CD4-positive, alpha-beta T cell treated with Interleukin-15 for 1 hour (primary cell): ENCODE measurements at regions not wholly inside any gene's neighbourhood (a gene's known extent, or its start where the extent isn't known, plus 50 kb on each side); places are given as distances from the start of the nearest gene placed in this dataset.
"Not testable (repeated sequence)": the region's sequence is repeated elsewhere in the genome, so short reads cannot be mapped to it uniquely, and the experiment has no call there.

Experiments
- DNase-seq: peaks from one replicate; pipeline ENCODE4 v3.0.0-alpha.2; 2020

GRCh38 chr6:44727651-44728630 is 340.4 kb downstream of the CDC5L start:
- no peak for DNase-seq

DNA sequence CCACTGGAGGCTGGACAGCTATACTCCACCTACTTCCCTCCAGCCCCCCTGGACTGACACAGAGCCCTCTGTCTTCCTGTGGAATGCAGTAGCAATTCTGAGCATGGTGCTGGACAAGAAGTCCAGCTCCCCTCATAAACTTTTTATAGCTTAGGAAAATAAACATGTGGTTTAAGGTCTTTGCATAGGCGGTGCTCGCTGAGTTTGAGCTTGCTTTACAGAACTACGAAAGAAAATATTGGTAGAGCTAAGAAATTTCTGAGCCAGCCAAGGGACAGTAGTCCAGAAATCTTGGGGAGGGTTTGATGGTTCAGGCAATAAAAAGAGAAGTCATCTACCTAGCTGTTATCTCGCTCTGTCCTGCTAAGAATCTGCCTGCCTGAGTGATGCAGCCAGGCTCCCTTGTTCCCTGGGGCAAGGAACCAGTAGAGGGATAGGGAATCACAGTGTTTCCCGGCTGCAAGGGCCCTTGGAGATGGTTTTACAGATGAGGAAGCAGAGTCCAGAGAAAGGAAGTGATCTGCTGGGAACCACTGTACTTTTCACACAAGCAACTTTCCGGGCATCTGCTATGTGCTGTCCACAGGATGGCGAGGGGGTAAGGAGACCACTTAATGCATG is 343.4 kb downstream of the CDC5L start:
- DNase-seq = no peak

DNA sequence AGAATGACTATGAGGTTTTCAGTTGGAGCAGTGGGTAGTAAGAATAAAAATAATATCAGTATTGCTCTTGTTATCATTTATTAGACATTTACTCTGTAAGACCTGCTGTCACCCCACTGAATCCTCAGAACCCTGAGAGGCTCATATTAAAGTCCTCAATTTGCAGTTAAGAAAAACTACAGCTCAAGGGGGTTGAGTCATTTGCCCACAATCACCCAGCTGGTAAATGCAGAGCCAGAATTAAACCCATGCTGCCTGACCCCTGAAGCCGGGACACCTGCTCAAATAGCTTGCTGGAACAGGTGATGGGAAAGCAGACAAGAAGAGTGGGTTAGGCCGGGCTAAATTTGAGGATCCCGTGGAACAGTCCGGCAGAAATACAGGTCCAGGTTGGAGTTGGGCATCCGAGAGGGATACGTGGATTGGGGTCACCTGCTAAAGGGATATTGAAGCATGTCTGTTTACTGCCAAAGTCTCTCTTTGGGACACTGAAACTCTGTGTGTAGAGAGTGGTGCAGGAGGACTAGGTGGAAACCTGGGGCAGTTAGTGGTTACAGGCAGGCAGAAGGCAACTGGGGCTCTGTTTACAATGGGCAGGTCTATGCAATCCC is 344.1 kb downstream of the CDC5L start:
- DNase-seq = no peak

DNA sequence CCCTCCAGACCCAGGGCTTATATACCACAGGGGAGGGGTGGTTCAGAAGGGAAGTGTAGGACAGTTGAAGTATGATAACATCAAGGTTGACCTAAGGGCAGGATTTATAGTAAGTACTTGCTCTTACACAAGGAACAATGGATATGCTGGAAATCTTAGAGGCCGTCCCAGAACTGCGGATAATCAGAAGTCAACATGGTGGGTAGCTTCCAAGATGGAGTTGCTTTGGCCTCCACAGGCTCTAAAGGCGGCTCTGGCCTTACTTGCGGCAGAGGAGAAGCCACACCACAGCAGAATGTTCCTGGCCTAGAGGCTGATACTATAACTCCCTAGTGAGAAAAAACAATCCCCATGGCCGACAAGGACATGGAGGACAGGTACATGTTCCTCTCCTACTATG is 344.7 kb downstream of the CDC5L start:
- no peak for DNase-seq

- no peak for DNase-seq
Observed at GRCh38 chr6:44733126-44733525, 345.6 kb downstream of the CDC5L start.

GRCh38 chr6:44733868-44734267 is 346.4 kb downstream of the CDC5L start:
- DNase-seq = no peak

- DNase-seq = no peak
Observed at GRCh38 chr6:44734886-44735629, 347.6 kb downstream of the CDC5L start.

DNA sequence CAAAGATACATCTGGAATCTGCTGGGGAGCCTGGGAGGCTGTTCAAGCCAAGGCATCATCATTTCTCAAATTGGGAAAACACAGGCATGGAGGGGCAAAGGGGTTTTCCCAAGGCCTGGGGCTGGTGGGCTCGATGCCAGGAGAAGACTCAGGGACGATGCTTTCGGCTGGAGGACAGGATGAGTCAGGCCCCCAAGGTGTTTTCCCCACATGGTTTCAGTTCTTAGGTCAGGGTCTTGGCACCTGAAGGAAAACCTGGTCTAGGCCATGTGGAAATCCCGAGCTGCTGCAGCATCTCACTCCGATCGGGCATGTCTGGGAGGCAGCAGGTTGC is 348.1 kb downstream of the CDC5L start:
- DNase-seq = no peak

DNA sequence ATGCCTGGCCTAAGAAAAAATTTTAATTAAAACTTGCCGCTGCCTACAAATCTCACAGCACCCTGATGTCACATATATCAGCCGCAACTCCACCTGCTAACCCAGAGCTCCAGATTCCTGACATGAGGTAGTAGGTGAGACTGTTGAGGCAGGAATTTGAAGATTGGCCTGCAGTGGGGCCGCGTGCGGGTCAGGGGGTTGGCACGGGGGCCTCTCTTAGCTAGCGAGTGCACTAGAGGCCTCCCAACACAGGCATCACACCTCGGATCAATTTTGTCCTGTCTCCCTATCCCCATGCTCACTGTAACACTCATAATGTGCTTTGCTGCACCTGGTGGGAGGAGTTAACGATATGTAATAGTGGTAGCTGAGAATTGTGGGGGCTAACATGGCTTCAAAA is 349.8 kb downstream of the CDC5L start:
- no peak for DNase-seq

GRCh38 chr6:44737829-44738528 is 350.5 kb downstream of the CDC5L start:
- no peak for DNase-seq

DNA sequence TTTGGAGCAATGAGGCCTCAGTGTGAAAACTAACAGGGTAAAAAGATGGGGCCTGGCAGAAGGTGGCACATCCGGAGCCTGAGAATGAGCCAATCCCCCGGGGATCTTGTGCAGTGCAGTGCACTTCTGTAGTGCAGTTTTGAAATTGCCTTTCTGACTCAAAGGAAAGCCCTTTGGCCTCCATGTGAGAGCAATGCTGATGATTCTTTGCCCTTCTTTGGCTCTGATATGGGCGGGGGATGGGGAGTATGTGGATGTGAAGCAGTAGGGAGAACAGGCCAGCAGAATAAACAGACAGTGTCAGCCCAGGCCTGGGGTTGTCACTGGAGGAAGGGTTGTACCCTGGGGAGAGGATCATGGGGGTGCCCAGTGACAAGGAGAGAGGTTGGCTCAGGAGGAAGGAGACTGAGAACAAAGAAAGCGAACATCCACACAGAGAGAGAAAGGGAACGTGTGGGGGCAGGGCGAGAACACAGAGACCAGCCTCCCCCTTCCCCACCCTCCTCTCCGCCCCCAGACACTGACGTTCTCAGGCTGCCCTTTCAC is 351.2 kb downstream of the CDC5L start:
- DNase-seq = no peak

GRCh38 chr6:44739181-44739580 is 351.7 kb downstream of the CDC5L start:
- DNase-seq = no peak

DNA sequence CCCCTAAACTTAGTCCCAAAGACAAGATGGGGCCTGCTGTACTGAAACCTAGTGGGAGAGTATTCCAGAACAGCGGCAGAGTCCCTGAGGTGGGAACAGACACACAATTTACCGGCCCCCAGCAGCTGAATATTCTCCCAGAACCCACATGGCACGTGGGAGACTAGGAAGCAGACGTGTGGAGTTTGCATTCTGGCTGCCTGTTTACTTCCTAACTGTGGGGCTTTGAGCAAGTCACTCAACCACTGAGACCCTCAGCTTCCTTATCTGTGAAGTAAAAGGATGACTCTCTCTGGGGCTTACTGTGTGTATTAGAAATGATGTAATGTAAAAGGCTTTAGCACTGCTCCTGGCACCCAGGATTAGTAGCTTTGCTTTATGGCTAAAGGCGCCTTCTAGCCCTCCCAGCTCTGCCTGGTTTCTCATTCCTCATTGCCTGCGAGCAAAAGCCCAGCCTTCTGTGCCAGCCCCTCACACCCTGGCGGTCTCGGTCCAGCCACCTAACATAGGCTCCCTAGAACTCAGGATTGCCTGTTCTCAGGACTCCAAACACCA is 353.1 kb downstream of the CDC5L start:
- no peak for DNase-seq

DNA sequence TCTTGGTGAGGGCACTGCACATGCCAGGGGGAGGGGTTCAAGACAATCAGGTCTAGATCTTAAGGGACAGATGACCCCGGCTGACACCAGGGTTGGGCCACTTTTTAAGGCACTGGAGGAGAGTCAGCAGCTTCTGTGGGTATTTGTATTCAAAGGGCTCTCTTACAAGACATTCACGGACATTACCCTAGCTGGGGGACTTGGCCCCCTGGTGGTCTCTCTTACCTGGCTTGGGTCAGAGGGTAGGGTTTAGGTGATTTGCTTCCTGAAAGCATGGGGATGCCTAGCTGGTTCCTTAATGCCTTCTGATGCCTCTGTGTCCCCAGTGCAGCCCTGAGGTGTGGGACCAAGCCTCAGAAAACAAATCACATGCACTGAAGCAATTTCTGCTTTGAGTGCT is 354.7 kb downstream of the CDC5L start:
- no peak for DNase-seq

DNA sequence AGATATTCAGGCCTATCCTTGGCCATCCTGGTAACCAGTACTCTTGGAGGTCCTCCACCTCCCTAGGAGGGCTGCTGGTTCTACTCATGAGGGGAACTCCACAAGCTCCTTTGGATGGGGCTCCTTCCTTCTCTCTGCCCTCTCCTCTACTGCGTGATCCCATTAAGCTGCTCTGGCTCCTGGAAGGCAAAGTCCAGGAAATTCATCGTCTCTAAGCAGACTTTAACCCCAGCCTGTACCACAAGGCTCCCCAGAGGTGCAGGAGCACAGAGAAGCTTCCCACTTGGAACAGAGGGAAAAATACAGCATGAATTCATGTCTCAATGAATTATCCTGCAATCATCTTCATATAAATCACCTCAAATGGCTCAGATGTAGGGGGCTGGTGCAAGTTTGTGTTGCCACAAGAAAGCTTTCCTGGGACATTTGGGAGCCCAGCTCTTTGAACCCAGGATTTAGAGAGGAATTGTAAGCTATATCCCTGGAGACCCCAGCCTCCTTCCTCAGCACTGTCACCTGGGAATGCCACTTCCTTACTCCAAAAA is 355.4 kb downstream of the CDC5L start:
- DNase-seq = no peak

- not testable (repeated sequence) for DNase-seq
Observed at GRCh38 chr6:44760116-44760515, 372.6 kb downstream of the CDC5L start.

DNA sequence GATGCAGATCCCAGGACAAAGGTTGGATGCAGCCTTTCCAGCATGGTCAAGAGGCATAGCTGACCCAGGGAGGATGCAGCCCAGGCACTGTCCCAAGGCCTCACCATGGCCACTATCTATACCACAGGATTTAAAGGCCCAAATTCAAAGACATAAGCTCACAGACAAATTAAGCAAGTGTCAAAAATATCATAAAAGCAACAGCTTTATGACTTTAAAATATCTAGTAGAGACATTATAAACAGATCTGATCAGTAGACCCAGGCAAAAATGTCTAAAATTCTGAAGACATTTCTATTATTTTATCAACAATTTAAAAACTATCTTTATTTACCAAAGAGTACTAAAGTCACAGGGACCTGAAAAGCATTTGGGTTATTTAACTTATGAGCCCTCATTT is 373.5 kb downstream of the CDC5L start:
- DNase-seq = no peak

DNA sequence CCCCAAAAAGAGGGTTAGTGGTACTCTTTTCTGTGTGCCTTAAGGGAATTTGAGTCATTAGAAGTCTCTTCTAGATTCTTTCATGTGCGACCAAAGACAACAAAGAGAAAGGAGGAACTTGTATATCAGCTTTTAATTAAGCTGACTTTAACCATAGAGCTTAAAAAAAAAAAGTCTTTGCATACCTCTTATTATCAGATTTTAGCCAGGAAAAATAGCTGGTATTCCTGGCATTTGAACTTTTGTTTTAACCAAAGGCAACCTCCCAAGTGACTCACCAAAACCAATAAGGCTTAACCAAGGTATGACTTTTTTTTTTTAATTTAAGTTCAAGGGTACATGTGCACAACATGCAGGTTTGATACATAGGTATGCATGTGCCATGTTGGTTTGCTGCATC is 375.0 kb downstream of the CDC5L start:
- no peak for DNase-seq

GRCh38 chr6:44771647-44772415 is 384.3 kb downstream of the CDC5L start:
- DNase-seq = no peak

DNA sequence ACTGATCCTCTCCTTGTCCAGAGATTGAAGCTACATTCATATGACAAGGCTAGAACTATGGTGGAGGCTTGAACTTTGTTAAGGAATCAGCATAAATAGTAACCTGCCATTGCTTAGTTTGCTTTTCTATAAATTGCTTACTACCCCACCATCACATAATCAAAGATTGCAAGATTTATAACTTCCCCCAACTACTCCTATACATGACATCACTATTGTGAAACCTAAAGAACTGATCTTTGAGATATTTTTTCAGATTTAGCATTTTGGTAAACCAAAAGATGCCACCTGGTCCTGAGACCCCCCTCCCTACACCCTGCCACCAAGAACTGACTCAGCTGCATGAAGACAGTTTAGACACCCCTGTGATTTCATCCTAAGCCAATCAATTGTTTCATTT is 385.3 kb downstream of the CDC5L start:
- no peak for DNase-seq

GRCh38 chr6:44775121-44775520 is 387.6 kb downstream of the CDC5L start:
- DNase-seq = no peak
